ENCODE measurements at regions not wholly inside any gene's neighbourhood (a gene's known extent, or its start where the extent isn't known, plus 50 kb on each side); places are given as distances from the start of the nearest gene placed in this dataset.
A peak's percentile ranks its signal among the peaks of the same experiment; 100 is the strongest.

DNA sequence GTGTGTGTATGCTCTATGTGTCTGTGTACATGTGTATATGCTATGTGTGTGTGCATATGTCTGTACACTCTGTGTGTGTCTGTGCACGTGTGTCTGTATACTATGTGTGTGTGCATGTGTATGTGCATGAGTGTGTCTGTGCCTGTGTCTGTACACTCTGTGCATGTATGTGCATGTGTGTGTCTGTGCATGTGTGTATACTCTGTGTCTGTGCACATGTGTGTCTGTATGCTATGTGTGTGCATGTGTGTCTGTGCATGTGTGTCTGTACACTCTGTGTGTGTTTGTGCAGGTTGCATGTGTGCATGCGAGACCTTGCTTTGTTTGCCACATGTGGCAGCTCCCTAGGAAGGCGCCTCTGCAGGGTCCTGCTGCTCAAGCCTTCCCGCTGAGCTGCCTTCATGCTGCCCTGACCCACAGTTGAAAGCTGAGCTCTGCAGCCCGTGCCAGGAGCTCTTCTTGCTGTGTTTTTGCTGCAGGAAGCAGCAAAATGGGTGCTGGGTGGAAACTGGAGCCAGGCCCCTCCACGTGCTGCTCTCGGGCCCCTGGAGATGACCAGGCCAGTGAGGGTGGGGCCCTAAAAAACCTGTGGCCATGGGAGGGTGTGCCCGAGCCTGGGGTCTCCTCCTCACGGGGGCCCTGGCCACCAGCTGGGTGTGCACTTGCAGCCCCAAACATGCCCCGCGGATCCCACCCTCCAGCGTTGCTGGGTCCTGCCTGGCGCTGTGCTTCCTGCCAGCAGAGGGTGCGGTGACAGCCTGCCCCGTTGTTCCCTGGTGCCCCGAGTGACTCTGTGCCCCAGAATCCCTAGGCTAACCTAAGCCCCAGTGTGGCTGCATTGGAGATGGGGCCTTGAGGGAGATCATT is 109.1 kb downstream of the DACT2 start:
- 90% methylated on average over 16 of the region's 16 CpGs for WGBS
- H2BK120ac ChIP-seq (ENCODE audit: low read depth, low read length), result no peak overlapping the region
- peaks cover 0 to 36% of the 10 kb centered on the region in 2 experiments for H3K27me3 ChIP-seq (ENCODE audit: control insufficient read depth in 1 of 2, insufficient read depth in 1 of 2, low read length in 2 of 2)
- peaks cover 15% of the 10 kb centered on the region for H3K4me1 ChIP-seq (ENCODE audit: control insufficient read depth, insufficient read depth, low read depth, low read length)
- no peaks in the 10 kb centered on the region for H3K79me1 ChIP-seq (replicated peaks; ENCODE audit: low read length, poor library complexity, severe bottlenecking)
- no peak overlapping the region for H3K4ac ChIP-seq (ENCODE audit: low read depth in 1 of 2, low read length in 2 of 2)
- no peak overlapping the region for H3K23ac ChIP-seq (ENCODE audit: low read length in 2 of 2)
- H3K9me3 ChIP-seq (ENCODE audit: control insufficient read depth, low read length), result no peaks in the 10 kb centered on the region
- no peak overlapping the region for H3K4me2 ChIP-seq (ENCODE audit: low read length, poor library complexity, severe bottlenecking)
- no peak overlapping the region for H3K4me3 ChIP-seq (ENCODE audit: insufficient read depth in 1 of 2, low read depth in 1 of 2, low read length in 2 of 2)
- DNase-seq, result no peak
- H4K91ac ChIP-seq (ENCODE audit: low read length), result peak overlapping the region; percentile 52
- no peak overlapping the region for H3K14ac ChIP-seq (ENCODE audit: low read length in 2 of 2)
- no peak overlapping the region for H2BK12ac ChIP-seq (ENCODE audit: low read length in 2 of 2)
- no peaks in the 10 kb centered on the region for H3K36me3 ChIP-seq (ENCODE audit: control insufficient read depth in 1 of 2, insufficient read depth in 2 of 2, low read depth in 1 of 2, low read length in 2 of 2)
- H2BK5ac ChIP-seq (ENCODE audit: low read depth, low read length, poor library complexity, severe bottlenecking), result no peak overlapping the region
- no peak overlapping the region for H3K9ac ChIP-seq (ENCODE audit: low read length)
- H3K27ac ChIP-seq (ENCODE audit: low read length, poor library complexity, severe bottlenecking), result no peak overlapping the region
- H3K18ac ChIP-seq (ENCODE audit: low read depth in 1 of 2, low read length in 2 of 2), result no peak overlapping the region
- H4K8ac ChIP-seq (ENCODE audit: low read length), result no peak overlapping the region
- H2BK15ac ChIP-seq (ENCODE audit: low read depth, poor library complexity, severe bottlenecking), result no peak overlapping the region
- no peak overlapping the region for H2AK5ac ChIP-seq (ENCODE audit: low read length, severe bottlenecking)
- H2AFZ ChIP-seq (ENCODE audit: low read depth, low read length), result no peak overlapping the region

GRCh38 chr6:168209420-168209819 is 110.2 kb downstream of the DACT2 start:
- no peaks in the 10 kb centered on the region for H3K79me1 ChIP-seq (replicated peaks; ENCODE audit: low read length, poor library complexity, severe bottlenecking)
- 81% methylated on average over 10 of the region's 10 CpGs for WGBS
- no peak overlapping the region for H3K4me3 ChIP-seq (ENCODE audit: insufficient read depth in 1 of 2, low read depth in 1 of 2, low read length in 2 of 2)
- H3K27me3 ChIP-seq (ENCODE audit: control insufficient read depth in 1 of 2, insufficient read depth in 1 of 2, low read length in 2 of 2), result peaks cover 0 to 25% of the 10 kb centered on the region in 2 experiments
- no peak overlapping the region for H2BK5ac ChIP-seq (ENCODE audit: low read depth, low read length, poor library complexity, severe bottlenecking)
- no peak overlapping the region for H3K14ac ChIP-seq (ENCODE audit: low read length in 2 of 2)
- H4K91ac ChIP-seq (ENCODE audit: low read length), result no peak overlapping the region
- H3K27ac ChIP-seq (ENCODE audit: low read length, poor library complexity, severe bottlenecking), result no peak overlapping the region
- H4K8ac ChIP-seq (ENCODE audit: low read length), result no peak overlapping the region
- H2AFZ ChIP-seq (ENCODE audit: low read depth, low read length), result no peak overlapping the region
- H2BK15ac ChIP-seq (ENCODE audit: low read depth, poor library complexity, severe bottlenecking), result no peak overlapping the region
- H3K18ac ChIP-seq (ENCODE audit: low read depth in 1 of 2, low read length in 2 of 2), result no peak overlapping the region
- no peak overlapping the region for H3K23ac ChIP-seq (ENCODE audit: low read length in 2 of 2)
- no peak overlapping the region for H3K4ac ChIP-seq (ENCODE audit: low read depth in 1 of 2, low read length in 2 of 2)
- H3K4me1 ChIP-seq (ENCODE audit: control insufficient read depth, insufficient read depth, low read depth, low read length), result peaks cover 15% of the 10 kb centered on the region
- H3K4me2 ChIP-seq (ENCODE audit: low read length, poor library complexity, severe bottlenecking), result no peak overlapping the region
- no peak for DNase-seq
- H3K9me3 ChIP-seq (ENCODE audit: control insufficient read depth, low read length), result no peaks in the 10 kb centered on the region
- no peaks in the 10 kb centered on the region for H3K36me3 ChIP-seq (ENCODE audit: control insufficient read depth in 1 of 2, insufficient read depth in 2 of 2, low read depth in 1 of 2, low read length in 2 of 2)
- no peak overlapping the region for H2AK5ac ChIP-seq (ENCODE audit: low read length, severe bottlenecking)
- H2BK12ac ChIP-seq (ENCODE audit: low read length in 2 of 2), result no peak overlapping the region
- no peak overlapping the region for H2BK120ac ChIP-seq (ENCODE audit: low read depth, low read length)
- H3K9ac ChIP-seq (ENCODE audit: low read length), result no peak overlapping the region

- H2AK5ac ChIP-seq (ENCODE audit: low read length, severe bottlenecking), result no peak overlapping the region
- no peak overlapping the region for H3K4me2 ChIP-seq (ENCODE audit: low read length, poor library complexity, severe bottlenecking)
- H3K79me1 ChIP-seq (replicated peaks; ENCODE audit: low read length, poor library complexity, severe bottlenecking), result no peaks in the 10 kb centered on the region
- no peak overlapping the region for H3K27ac ChIP-seq (ENCODE audit: low read length, poor library complexity, severe bottlenecking)
- no peak for DNase-seq
- peaks cover 15% of the 10 kb centered on the region for H3K4me1 ChIP-seq (ENCODE audit: control insufficient read depth, insufficient read depth, low read depth, low read length)
- H3K4me3 ChIP-seq (ENCODE audit: insufficient read depth in 1 of 2, low read depth in 1 of 2, low read length in 2 of 2), result no peak overlapping the region
- H3K4ac ChIP-seq (ENCODE audit: low read depth in 1 of 2, low read length in 2 of 2), result no peak overlapping the region
- H2BK12ac ChIP-seq (ENCODE audit: low read length in 2 of 2), result no peak overlapping the region
- 74% methylated on average over 10 of the region's 10 CpGs for WGBS
- no peak overlapping the region for H2BK5ac ChIP-seq (ENCODE audit: low read depth, low read length, poor library complexity, severe bottlenecking)
- H3K14ac ChIP-seq (ENCODE audit: low read length in 2 of 2), result no peak overlapping the region
- no peaks in the 10 kb centered on the region for H3K9me3 ChIP-seq (ENCODE audit: control insufficient read depth, low read length)
- H3K27me3 ChIP-seq (ENCODE audit: control insufficient read depth in 1 of 2, insufficient read depth in 1 of 2, low read length in 2 of 2), result peaks cover 0 to 21% of the 10 kb centered on the region in 2 experiments
- no peak overlapping the region for H3K23ac ChIP-seq (ENCODE audit: low read length in 2 of 2)
- H4K8ac ChIP-seq (ENCODE audit: low read length), result no peak overlapping the region
- H3K36me3 ChIP-seq (ENCODE audit: control insufficient read depth in 1 of 2, insufficient read depth in 2 of 2, low read depth in 1 of 2, low read length in 2 of 2), result no peaks in the 10 kb centered on the region
- H2BK15ac ChIP-seq (ENCODE audit: low read depth, poor library complexity, severe bottlenecking), result no peak overlapping the region
- no peak overlapping the region for H4K91ac ChIP-seq (ENCODE audit: low read length)
- H3K9ac ChIP-seq (ENCODE audit: low read length), result no peak overlapping the region
- H3K18ac ChIP-seq (ENCODE audit: low read depth in 1 of 2, low read length in 2 of 2), result no peak overlapping the region
- no peak overlapping the region for H2AFZ ChIP-seq (ENCODE audit: low read depth, low read length)
- H2BK120ac ChIP-seq (ENCODE audit: low read depth, low read length), result no peak overlapping the region
Measured at GRCh38 chr6:168208854-168209253, 110.7 kb downstream of the DACT2 start.

- no peak overlapping the region for H3K4me3 ChIP-seq (ENCODE audit: insufficient read depth in 1 of 2, low read depth in 1 of 2, low read length in 2 of 2)
- no peak overlapping the region for H3K27ac ChIP-seq (ENCODE audit: low read length, poor library complexity, severe bottlenecking)
- no peaks in the 10 kb centered on the region for H3K9me3 ChIP-seq (ENCODE audit: control insufficient read depth, low read length)
- H2AK5ac ChIP-seq (ENCODE audit: low read length, severe bottlenecking), result no peak overlapping the region
- no peak overlapping the region for H2BK120ac ChIP-seq (ENCODE audit: low read depth, low read length)
- no peak overlapping the region for H3K4ac ChIP-seq (ENCODE audit: low read depth in 1 of 2, low read length in 2 of 2)
- no peak overlapping the region for H3K23ac ChIP-seq (ENCODE audit: low read length in 2 of 2)
- H3K14ac ChIP-seq (ENCODE audit: low read length in 2 of 2), result no peak overlapping the region
- H3K18ac ChIP-seq (ENCODE audit: low read depth in 1 of 2, low read length in 2 of 2), result no peak overlapping the region
- H2BK15ac ChIP-seq (ENCODE audit: low read depth, poor library complexity, severe bottlenecking), result no peak overlapping the region
- H2BK5ac ChIP-seq (ENCODE audit: low read depth, low read length, poor library complexity, severe bottlenecking), result no peak overlapping the region
- H2BK12ac ChIP-seq (ENCODE audit: low read length in 2 of 2), result no peak overlapping the region
- no peak overlapping the region for H2AFZ ChIP-seq (ENCODE audit: low read depth, low read length)
- H4K91ac ChIP-seq (ENCODE audit: low read length), result no peak overlapping the region
- H3K9ac ChIP-seq (ENCODE audit: low read length), result no peak overlapping the region
- H3K4me2 ChIP-seq (ENCODE audit: low read length, poor library complexity, severe bottlenecking), result no peak overlapping the region
- WGBS, result 77% methylated on average over 8 of the region's 8 CpGs
- H4K8ac ChIP-seq (ENCODE audit: low read length), result no peak overlapping the region
- no peak for DNase-seq
- H3K79me1 ChIP-seq (replicated peaks; ENCODE audit: low read length, poor library complexity, severe bottlenecking), result no peaks in the 10 kb centered on the region
- peaks cover 0 to 21% of the 10 kb centered on the region in 2 experiments for H3K27me3 ChIP-seq (ENCODE audit: control insufficient read depth in 1 of 2, insufficient read depth in 1 of 2, low read length in 2 of 2)
- H3K4me1 ChIP-seq (ENCODE audit: control insufficient read depth, insufficient read depth, low read depth, low read length), result peaks cover 15% of the 10 kb centered on the region
- H3K36me3 ChIP-seq (ENCODE audit: control insufficient read depth in 1 of 2, insufficient read depth in 2 of 2, low read depth in 1 of 2, low read length in 2 of 2), result no peaks in the 10 kb centered on the region
Measured at GRCh38 chr6:168208402-168208801, 111.2 kb downstream of the DACT2 start.
